DMS53 (cell line): ENCODE measurements at regions not wholly inside any gene's neighbourhood (a gene's known extent, or its start where the extent isn't known, plus 50 kb on each side); places are given as distances from the start of the nearest gene placed in this dataset.

ENCODE experiments used
- DNase-seq: peaks from one replicate; lab custom pipeline; 2025; lab: John Stamatoyannopoulos, UW

GRCh38 chr6:80547827-80548226, 441.4 kb downstream of the BCKDHB start:
- DNase-seq, result no peak

GRCh38 chr6:80544976-80545722, 438.7 kb downstream of the BCKDHB start:
- DNase-seq, result no peak

- no peak for DNase-seq
These were observed 438.1 kb downstream of the BCKDHB start for GRCh38 chr6:80544555-80544954.

- peak; percentile 8 for DNase-seq
These were observed 437.2 kb downstream of the BCKDHB start for GRCh38 chr6:80543598-80544222.

GRCh38 chr6:80543151-80543550, 436.7 kb downstream of the BCKDHB start:
- no peak for DNase-seq

GRCh38 chr6:80541886-80542285, 435.4 kb downstream of the BCKDHB start:
- DNase-seq, result no peak

GRCh38 chr6:80541181-80541580, 434.7 kb downstream of the BCKDHB start:
- DNase-seq, result no peak

- DNase-seq, result no peak
These were observed 434.2 kb downstream of the BCKDHB start for GRCh38 chr6:80540700-80541099.

GRCh38 chr6:80537118-80537972, 430.9 kb downstream of the BCKDHB start:
- DNase-seq, result no peak

- peak; percentile 42 for DNase-seq
These were observed 429.6 kb downstream of the BCKDHB start for GRCh38 chr6:80535914-80536565.

GRCh38 chr6:80531681-80532619, 425.5 kb downstream of the BCKDHB start:
- DNase-seq, result no peak

- no peak for DNase-seq
These were observed 423.6 kb downstream of the BCKDHB start for GRCh38 chr6:80530103-80530502.

- peak; percentile 67 for DNase-seq
These were observed 421.6 kb downstream of the BCKDHB start for GRCh38 chr6:80528115-80528514.

- DNase-seq, result peak; percentile 95
These were observed 421.1 kb downstream of the BCKDHB start for GRCh38 chr6:80527552-80528052.

- peak; percentile 95 for DNase-seq
These were observed 417.1 kb downstream of the BCKDHB start for GRCh38 chr6:80523531-80523997.

- no peak for DNase-seq
These were observed 416.5 kb downstream of the BCKDHB start for GRCh38 chr6:80523010-80523409.

- DNase-seq, result no peak
These were observed 416.1 kb downstream of the BCKDHB start for GRCh38 chr6:80522576-80522975.

- DNase-seq, result no peak
These were observed 413.5 kb downstream of the BCKDHB start for GRCh38 chr6:80519811-80520594.

GRCh38 chr6:80517525-80517924, 411.1 kb downstream of the BCKDHB start:
- DNase-seq, result no peak

GRCh38 chr6:80510521-80510920, 404.1 kb downstream of the BCKDHB start:
- peak; percentile 5 for DNase-seq
